WTC11 (cell line): ENCODE measurements at regions not wholly inside any gene's neighbourhood (a gene's known extent, or its start where the extent isn't known, plus 50 kb on each side); places are given as distances from the start of the nearest gene placed in this dataset.

ENCODE experiments used
- ATAC-seq: fragments of 200-7000 bp; cut with Tn5 transposase; 2 replicates; pipeline ENCODE4 v1.10.0; 2021; ENCODE audit warnings: mild to moderate bottlenecking, moderate library complexity
- CTCF ChIA-PET: fragments of 300-600 bp; sonication (Branson Sonifier 250); formaldehyde crosslinking; loops from one replicate; lab custom pipeline; 2021; ENCODE audit warnings: antibody characterized with exemption; lab: Charles Lee
- POLR2A ChIA-PET: fragments of 350-600 bp; sonication (Branson Sonifier 250); formaldehyde crosslinking; loops from one replicate; lab custom pipeline; 2021; ENCODE audit warnings: antibody characterized with exemption; lab: Charles Lee
- DNase-seq: peaks from one replicate; pipeline ENCODE4 v3.0.0; 2021; ENCODE audit warnings: low spot score
- H3K27ac Mint-ChIP-seq: 2 replicates; pipeline ENCODE4 v1.8.0; 2021; ENCODE audit warnings: mixed read lengths
- H3K27me3 Mint-ChIP-seq: 2 replicates; pipeline ENCODE4 v1.8.0; 2021; ENCODE audit warnings: low read depth, mild to moderate bottlenecking, moderate library complexity, mixed read lengths
- H3K36me3 Mint-ChIP-seq: 2 replicates; pipeline ENCODE4 v1.8.0; 2021; ENCODE audit warnings: mixed read lengths
- H3K4me1 Mint-ChIP-seq: 2 replicates; pipeline ENCODE4 v1.8.0; 2022; ENCODE audit warnings: mixed read lengths
- H3K4me3 Mint-ChIP-seq: 2 replicates; pipeline ENCODE4 v1.8.0; 2021; ENCODE audit warnings: mild to moderate bottlenecking, moderate library complexity, mixed read lengths
- H3K9me3 Mint-ChIP-seq: 2 replicates; pipeline ENCODE4 v1.8.0; 2021; ENCODE audit warnings: mixed read lengths
- CTCF ChIP-seq: fragments of 200-600 bp; IDR thresholded peaks from 2 replicates; pipeline ENCODE4 v1.8.0; 2022; ENCODE audit warnings: antibody characterized with exemption
- IRF2 ChIP-seq: sonication (generic); formaldehyde crosslinking; IDR thresholded peaks from 2 replicates; pipeline ENCODE4 v1.8.0; 2022; ENCODE audit warnings: low read depth, missing genetic modification reagents, borderline replicate concordance
- MLX ChIP-seq: sonication (generic); formaldehyde crosslinking; IDR thresholded peaks from 2 replicates; pipeline ENCODE4 v1.8.1; 2023; ENCODE audit warnings: mild to moderate bottlenecking, missing genetic modification reagents, moderate library complexity
- PRDM15 ChIP-seq: sonication (generic); formaldehyde crosslinking; IDR thresholded peaks from 2 replicates; pipeline ENCODE4 v1.8.0; 2022; ENCODE audit warnings: missing genetic modification reagents
- ZNF121 ChIP-seq: sonication (generic); formaldehyde crosslinking; IDR thresholded peaks from 2 replicates; pipeline ENCODE4 v1.8.0; 2023; ENCODE audit warnings: missing genetic modification reagents
- ZNF263 ChIP-seq: sonication (generic); formaldehyde crosslinking; IDR thresholded peaks from 2 replicates; pipeline ENCODE4 v1.8.1; 2022; ENCODE audit warnings: low read depth, mild to moderate bottlenecking, moderate library complexity, missing genetic modification reagents
- ZNF396 ChIP-seq: fragments of 250-450 bp; sonication (Bioruptor Pico); IDR thresholded peaks from 2 replicates; pipeline ENCODE4 v1.8.0; 2021; ENCODE audit warnings: mild to moderate bottlenecking, moderate library complexity, borderline replicate concordance
- ZNF423 ChIP-seq: fragments of 250-450 bp; sonication (Bioruptor Pico); IDR thresholded peaks from 2 replicates; pipeline ENCODE4 v2.1.2; 2022; ENCODE audit warnings: mild to moderate bottlenecking, moderate library complexity
- TF ChIP-seq, protein P1 (sequence below): sonication (generic); formaldehyde crosslinking; IDR thresholded peaks from 2 replicates; pipeline ENCODE4 v1.8.1; 2023; ENCODE audit warnings: mild to moderate bottlenecking, missing genetic modification reagents, borderline replicate concordance
- TF ChIP-seq, protein P2 (sequence below): sonication (generic); formaldehyde crosslinking; IDR thresholded peaks from 2 replicates; pipeline ENCODE4 v1.8.1; 2023; ENCODE audit warnings: mild to moderate bottlenecking, missing genetic modification reagents
- TF ChIP-seq, protein P3 (sequence below): sonication (generic); formaldehyde crosslinking; IDR thresholded peaks from 2 replicates; pipeline ENCODE4 v1.8.0; 2022; ENCODE audit warnings: mild to moderate bottlenecking, missing genetic modification reagents

DNA sequence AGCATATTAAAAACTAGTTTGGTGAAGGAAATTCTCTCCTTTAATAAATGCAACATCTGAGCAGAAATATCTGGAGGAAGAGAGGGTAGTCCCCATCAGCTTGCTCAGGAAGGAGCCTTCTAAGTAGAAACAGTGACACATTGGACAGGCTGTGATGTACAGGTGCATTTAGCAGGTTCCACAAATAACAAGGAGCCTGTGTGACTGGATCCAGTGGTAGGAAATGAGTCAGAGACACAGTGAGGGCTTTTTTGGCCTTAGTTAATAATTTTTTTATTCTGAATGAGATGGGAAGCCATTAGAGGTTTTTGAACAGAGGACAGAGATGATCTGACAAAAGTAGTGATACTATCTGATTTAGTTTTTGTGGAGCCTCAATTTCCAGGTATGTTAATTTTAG is 738.9 kb upstream of the PTBP2 start:
- POLR2A ChIA-PET: no interaction called here
- Mint-ChIP-seq H3K36me3 (no peaks in the 10 kb centered on the region), H3K27ac (no peak overlapping the region), H3K4me3 (no peak overlapping the region), H3K9me3 (no peaks in the 10 kb centered on the region), H3K27me3 (no peaks in the 10 kb centered on the region), H3K4me1 (peaks cover 15% of the 10 kb centered on the region)
- CTCF ChIA-PET: no interaction called here
- no peak for ATAC-seq
- no peak for TF ChIP-seq IRF2 (CRISPR knock-in tag)
- TF ChIP-seq ZNF263 (CRISPR knock-in tag): no peak
- TF ChIP-seq ZNF121: no peak
- TF ChIP-seq CTCF: no peak
- TF ChIP-seq ZNF423 (CRISPR knock-in tag): no peak
- TF ChIP-seq, protein P1, sequence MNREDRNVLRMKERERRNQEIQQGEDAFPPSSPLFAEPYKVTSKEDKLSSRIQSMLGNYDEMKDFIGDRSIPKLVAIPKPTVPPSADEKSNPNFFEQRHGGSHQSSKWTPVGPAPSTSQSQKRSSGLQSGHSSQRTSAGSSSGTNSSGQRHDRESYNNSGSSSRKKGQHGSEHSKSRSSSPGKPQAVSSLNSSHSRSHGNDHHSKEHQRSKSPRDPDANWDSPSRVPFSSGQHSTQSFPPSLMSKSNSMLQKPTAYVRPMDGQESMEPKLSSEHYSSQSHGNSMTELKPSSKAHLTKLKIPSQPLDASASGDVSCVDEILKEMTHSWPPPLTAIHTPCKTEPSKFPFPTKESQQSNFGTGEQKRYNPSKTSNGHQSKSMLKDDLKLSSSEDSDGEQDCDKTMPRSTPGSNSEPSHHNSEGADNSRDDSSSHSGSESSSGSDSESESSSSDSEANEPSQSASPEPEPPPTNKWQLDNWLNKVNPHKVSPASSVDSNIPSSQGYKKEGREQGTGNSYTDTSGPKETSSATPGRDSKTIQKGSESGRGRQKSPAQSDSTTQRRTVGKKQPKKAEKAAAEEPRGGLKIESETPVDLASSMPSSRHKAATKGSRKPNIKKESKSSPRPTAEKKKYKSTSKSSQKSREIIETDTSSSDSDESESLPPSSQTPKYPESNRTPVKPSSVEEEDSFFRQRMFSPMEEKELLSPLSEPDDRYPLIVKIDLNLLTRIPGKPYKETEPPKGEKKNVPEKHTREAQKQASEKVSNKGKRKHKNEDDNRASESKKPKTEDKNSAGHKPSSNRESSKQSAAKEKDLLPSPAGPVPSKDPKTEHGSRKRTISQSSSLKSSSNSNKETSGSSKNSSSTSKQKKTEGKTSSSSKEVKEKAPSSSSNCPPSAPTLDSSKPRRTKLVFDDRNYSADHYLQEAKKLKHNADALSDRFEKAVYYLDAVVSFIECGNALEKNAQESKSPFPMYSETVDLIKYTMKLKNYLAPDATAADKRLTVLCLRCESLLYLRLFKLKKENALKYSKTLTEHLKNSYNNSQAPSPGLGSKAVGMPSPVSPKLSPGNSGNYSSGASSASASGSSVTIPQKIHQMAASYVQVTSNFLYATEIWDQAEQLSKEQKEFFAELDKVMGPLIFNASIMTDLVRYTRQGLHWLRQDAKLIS (CRISPR knock-in tag): no peak
- TF ChIP-seq PRDM15 (CRISPR knock-in tag): no peak
- DNase-seq: no peak

DNA sequence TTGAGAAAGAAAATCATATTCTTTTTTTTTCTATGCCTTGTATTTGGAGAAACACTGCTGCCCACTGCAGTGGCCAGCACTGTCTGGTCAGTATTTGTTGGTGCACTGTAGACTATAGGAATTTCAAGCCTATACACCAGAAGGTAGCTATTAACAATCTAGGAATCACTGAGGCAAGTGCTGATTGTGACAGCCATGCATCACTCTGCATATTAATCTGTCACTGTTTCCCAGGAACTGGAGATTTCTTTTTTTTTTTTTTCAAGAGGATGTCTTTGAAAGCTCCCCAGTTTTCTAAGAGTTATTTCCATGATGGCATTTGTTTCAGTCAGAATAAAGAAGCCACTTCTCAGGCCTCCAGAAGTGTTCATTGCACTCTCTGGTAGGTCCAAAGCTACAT is 737.8 kb upstream of the PTBP2 start:
- CTCF ChIA-PET: interaction anchor here (0.7 kb wide), 1 partner anchor 117 kb away, joined by 3 read pairs; no protein-coding TSS in a partner anchor
- Mint-ChIP-seq H3K36me3 (no peaks in the 10 kb centered on the region), H3K27me3 (no peaks in the 10 kb centered on the region), H3K4me1 (peaks cover 15% of the 10 kb centered on the region), H3K9me3 (no peaks in the 10 kb centered on the region), H3K27ac (no peak overlapping the region), H3K4me3 (no peak overlapping the region)
- ATAC-seq: no peak
- no peak for TF ChIP-seq MLX (CRISPR knock-in tag)
- TF ChIP-seq, protein P2, sequence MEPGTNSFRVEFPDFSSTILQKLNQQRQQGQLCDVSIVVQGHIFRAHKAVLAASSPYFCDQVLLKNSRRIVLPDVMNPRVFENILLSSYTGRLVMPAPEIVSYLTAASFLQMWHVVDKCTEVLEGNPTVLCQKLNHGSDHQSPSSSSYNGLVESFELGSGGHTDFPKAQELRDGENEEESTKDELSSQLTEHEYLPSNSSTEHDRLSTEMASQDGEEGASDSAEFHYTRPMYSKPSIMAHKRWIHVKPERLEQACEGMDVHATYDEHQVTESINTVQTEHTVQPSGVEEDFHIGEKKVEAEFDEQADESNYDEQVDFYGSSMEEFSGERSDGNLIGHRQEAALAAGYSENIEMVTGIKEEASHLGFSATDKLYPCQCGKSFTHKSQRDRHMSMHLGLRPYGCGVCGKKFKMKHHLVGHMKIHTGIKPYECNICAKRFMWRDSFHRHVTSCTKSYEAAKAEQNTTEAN (CRISPR knock-in tag): no peak
- TF ChIP-seq, protein P3, sequence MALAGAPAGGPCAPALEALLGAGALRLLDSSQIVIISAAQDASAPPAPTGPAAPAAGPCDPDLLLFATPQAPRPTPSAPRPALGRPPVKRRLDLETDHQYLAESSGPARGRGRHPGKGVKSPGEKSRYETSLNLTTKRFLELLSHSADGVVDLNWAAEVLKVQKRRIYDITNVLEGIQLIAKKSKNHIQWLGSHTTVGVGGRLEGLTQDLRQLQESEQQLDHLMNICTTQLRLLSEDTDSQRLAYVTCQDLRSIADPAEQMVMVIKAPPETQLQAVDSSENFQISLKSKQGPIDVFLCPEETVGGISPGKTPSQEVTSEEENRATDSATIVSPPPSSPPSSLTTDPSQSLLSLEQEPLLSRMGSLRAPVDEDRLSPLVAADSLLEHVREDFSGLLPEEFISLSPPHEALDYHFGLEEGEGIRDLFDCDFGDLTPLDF (CRISPR knock-in tag): no peak
- TF ChIP-seq ZNF396 (CRISPR knock-in tag): no peak
- POLR2A ChIA-PET: no interaction called here
- no peak for DNase-seq
